ENCODE measurements at regions not wholly inside any gene's neighbourhood (a gene's known extent, or its start where the extent isn't known, plus 50 kb on each side); places are given as distances from the start of the nearest gene placed in this dataset.

- DNase-seq: no peak
These were observed 230.8 kb upstream of the CST7 start for GRCh38 chr20:24718277-24718676.

DNA sequence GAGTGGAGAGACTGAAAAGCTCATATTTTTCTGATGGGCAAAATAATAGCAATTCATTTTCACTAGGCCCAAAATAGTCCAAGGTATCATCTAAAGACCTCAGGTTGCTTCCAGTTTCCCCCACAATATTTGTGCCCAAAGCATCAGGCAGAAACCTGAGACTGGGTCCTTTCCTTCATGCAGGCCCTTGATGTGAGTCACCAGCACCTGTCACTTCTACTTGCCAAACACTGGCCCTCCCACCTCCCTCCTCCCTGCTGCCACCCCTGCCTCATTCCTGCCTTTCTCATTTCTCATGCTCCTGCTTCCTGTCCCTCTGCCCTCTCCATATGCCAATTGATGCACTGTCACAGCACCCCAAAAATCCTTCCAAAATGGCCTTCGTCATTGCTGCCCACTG, 230.4 kb upstream of the CST7 start:
- DNase-seq: peak; percentile 75

DNA sequence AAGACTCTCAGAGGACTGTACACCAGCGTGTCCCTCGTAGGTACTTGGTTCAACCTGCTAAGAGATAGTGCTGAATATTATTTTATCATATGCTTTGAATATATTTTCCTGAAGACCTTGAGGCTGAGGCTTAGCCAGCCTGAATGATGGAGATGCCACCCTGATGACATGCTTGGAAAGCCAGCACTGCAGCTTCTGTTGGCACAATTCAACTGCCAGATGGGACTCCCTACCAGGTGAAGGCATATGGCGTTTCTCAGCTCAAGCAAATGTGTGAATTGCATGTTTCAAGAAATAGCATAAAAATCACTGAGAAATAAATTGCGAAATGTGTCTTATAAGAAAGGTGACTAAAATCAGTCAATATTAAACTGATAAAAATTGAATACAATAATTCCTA, 228.1 kb upstream of the CST7 start:
- DNase-seq: no peak

- peak; percentile 61 for DNase-seq
These were observed 227.0 kb upstream of the CST7 start for GRCh38 chr20:24721891-24722568.

DNA sequence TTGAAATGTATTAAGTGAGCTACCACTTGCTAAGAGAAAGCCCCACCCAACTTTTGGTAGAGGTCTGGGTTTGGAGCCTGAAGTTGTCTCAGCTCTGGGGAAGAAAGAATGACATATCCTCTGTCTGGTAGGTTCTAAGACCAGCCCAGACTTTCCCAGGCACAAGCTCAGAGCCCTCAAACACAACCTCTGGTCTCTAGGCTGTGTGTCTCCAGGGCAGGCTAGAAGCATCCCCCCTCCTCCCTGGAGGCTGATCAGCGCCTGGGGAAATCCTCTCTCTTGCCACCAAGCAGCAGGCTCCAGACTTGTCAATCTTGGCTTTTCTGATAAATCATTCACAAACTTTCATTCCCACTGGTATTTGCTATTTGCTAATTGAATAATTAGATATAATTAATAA, 226.5 kb upstream of the CST7 start:
- DNase-seq: no peak

- no peak for DNase-seq
These were observed 225.9 kb upstream of the CST7 start for GRCh38 chr20:24723186-24723585.

DNA sequence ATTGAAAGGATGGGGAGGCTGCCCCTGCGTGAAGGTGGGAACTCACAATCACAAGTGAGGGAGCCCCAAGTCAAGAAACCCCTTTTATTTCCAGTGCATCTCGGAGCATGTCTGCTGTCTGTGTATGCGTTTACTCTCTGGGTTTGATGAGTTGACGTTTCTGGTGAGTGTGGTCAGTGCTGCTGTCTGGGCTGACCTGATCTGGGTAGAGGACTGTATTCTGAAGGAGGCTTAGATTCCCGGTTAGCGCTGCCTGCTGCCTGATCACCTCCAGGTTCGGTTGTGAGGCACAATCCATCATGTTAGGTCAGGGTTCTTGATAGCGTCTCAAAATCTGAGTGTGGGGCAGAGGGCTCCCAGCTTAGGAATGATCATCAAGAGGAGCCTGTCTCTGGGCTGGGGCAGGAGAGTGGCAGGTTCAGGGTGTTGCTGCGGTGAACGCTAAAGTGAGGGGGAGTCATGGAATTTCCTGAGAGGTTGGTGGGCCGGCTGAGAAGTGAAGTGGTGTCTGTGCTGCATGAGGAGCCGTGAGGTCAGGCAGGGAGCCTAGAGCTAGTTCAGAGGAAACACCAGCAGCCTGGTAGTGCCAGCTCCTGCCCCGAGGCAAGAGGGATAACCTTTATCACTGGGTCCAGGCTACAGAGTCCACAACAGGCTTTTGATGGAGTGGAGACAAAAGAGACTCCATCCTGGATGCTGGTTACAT, 225.3 kb upstream of the CST7 start:
- DNase-seq: no peak

GRCh38 chr20:24724982-24725533, 224.0 kb upstream of the CST7 start:
- DNase-seq: no peak

GRCh38 chr20:24727795-24728194, 221.3 kb upstream of the CST7 start:
- DNase-seq: no peak

DNA sequence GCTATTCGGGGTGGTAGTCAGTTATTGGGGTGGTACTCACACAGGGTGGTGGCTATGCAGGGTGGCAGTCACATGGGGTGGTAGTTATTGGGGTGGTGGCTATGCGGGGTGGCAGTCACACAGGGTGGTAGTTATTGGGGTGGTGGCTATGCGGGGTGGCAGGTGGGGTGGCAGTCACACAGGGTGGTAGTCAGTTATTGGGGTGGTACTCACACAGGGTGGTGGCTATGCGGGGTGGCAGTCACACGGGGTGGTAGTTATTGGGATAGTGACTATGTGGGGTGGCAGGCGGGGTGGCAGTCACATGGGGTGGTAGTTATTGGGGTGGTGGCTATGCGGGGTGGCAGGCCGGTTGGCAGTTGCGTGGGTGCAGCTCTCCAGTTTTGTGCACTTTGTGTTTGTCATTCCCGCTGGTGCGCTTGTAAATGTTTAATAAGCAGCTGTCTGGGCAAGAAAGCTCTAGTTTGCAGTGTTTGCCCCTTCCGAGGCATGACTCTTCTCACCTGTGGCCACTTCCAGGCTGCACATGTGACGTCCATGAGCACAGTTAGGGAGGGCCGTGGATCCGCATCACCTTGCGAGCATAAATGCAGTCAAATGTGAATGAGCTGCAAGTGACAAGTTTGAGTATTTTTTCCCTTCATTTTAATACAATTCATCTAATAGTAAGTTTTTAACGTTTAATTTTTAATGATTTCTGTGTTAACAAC, 219.0 kb upstream of the CST7 start:
- DNase-seq: no peak

- DNase-seq: no peak
These were observed 218.3 kb upstream of the CST7 start for GRCh38 chr20:24730750-24731149.

- DNase-seq: no peak
These were observed 217.8 kb upstream of the CST7 start for GRCh38 chr20:24731312-24731711.

GRCh38 chr20:24732076-24732475, 217.0 kb upstream of the CST7 start:
- no peak for DNase-seq

GRCh38 chr20:24732599-24732998, 216.5 kb upstream of the CST7 start:
- no peak for DNase-seq

GRCh38 chr20:24733416-24733815, 215.7 kb upstream of the CST7 start:
- DNase-seq: no peak

- DNase-seq: no peak
These were observed 214.9 kb upstream of the CST7 start for GRCh38 chr20:24734139-24734538.

GRCh38 chr20:24735263-24735662, 213.8 kb upstream of the CST7 start:
- DNase-seq: no peak

DNA sequence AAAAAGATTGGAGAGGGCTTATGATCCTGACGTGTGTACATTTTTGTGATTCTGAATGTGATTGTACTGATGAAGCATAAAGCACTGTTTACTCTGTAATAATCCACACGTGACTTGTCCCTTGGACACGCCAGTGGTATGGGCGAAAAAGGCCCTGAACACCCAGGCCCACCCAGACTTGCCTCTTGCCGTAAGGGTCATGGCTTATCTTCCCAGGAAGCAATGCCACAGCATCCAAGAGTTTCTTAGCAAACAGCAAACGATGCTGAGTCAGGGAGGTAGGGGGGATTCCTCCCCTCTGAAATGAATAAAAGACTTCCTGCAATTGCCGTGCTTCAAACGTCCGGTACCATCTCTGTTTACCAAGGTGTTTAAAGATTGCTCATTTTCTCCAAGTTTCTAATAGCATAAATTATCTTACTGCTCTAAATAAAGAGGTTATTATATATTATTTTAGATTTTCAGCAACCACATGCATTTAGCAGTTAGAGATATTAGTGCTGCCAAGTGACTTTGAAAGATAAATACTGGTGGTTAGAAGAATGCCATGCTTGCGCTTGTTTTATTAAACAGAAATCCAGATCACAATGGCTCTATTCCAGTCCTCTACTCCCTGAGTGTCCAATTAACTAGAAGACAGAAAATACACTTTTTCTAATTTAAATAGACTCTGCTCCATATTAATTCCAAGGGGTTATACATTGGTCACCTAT, 212.8 kb upstream of the CST7 start:
- no peak for DNase-seq

DNA sequence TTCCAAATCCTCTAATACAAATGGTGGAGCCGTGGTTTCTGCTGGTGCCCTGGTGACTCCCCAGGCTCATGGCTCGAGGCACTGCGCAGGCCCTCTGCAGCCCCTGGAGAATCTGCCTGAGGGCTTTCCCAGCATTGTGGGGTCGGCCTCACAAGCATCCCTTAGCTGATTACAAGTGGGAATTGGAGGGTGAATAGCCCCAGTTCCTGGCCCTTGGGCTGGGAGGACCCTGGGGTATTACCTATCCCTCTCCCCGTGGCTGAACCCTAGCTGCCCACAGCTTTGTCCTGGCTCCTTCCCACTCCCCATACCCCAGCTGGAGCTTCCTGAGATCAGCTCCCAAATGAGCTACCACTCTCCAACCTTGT, 212.2 kb upstream of the CST7 start:
- DNase-seq: no peak

GRCh38 chr20:24737212-24737850, 211.7 kb upstream of the CST7 start:
- DNase-seq: no peak

DNA sequence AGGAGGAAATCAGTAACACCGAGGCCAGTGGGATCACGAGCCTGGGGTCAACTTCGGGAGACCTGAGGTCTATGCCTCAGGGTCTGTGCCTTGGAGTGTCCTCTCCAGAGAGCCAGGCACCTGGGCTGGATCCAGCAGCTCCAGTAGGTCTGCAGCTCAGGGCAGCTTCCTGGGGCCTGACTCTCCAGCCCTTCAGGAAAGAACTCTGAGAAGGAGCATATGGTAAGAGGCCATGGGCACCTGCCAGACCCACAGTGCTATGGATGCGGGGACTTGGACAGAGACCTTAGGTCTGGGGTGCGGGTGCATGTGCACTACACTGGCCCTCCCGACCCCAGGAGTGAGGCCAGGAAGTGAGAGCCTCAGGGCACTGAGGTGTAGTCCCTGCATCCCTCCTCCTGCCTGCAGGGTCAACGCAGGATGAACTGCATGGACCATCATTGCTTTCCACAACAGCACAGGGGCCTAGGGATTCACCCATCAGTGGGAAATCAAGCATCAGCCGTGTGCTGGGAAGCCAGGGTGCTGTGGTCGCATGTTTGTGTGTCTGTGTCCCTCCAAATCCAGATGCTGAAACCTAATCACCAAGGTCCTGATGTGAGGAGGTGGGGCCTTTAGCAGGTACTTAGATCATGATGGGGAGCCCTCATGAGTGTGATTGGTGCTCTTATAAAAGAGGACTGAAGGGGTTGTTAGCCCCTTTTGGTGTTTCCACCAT, 210.9 kb upstream of the CST7 start:
- no peak for DNase-seq

DNA sequence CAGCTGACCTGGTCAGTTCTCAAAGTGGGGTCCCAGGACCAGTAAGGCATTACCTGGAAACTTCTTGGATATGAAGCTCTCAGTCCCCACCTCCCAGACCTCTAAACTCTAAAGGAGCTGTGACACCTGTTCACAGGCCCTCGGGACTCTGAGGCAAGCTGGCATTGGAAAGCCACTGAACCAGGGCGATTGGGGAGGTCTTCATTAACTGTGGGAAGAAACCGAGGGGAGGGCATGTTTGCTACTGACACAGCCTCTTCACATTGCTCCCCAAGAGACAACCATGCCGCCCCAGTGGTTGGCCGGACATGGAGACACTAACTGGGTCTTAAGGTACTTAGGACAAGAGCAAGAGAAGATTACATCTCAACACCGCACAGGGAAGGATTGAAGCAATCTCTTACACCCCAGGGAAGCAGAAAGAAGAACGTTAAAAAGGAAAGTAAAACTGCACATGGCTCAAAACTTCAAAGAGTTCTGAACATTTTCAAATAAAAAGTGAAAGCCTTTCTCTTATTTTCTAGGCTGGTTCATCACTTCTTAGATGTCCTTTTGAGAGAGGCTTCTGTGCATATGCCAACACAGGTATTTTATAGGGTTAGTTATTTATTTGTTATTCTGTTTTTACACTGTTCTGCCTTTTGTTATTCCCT, 210.0 kb upstream of the CST7 start:
- DNase-seq: no peak

Data from NCI-H2029 (cell line).